Esophagus squamous epithelium (tissue), 5 donors: ENCODE measurements at regions not wholly inside any gene's neighbourhood (a gene's known extent, or its start where the extent isn't known, plus 50 kb on each side); places are given as distances from the start of the nearest gene placed in this dataset.

Source experiments
- DNase-seq: peaks from one replicate; lab custom pipeline; 2025; lab: John Stamatoyannopoulos, UW
- H3K27ac ChIP-seq, 4 donors: fragments of 200-600 bp; sonication (generic); one replicate each; pipeline ENCODE4 v1.5.1; 2016 to 2019; ENCODE audit warnings: mild to moderate bottlenecking in 1 of 4
- H3K27me3 ChIP-seq, 4 donors: fragments of 200-600 bp; sonication (generic); 1 replicate in 3 of 4; 2 replicates in 1 of 4; pipeline versions ENCODE4 v1.5.1 to v1.6.0; 2017 to 2021; ENCODE audit warnings: antibody characterized with exemption in 1 of 4
- H3K36me3 ChIP-seq, 3 donors: fragments of 200-600 bp; sonication (generic); one replicate each; pipeline ENCODE4 v1.5.1; 2016 to 2019
- H3K4me1 ChIP-seq, 3 donors: fragments of 200-600 bp; sonication (generic); one replicate each; pipeline ENCODE4 v1.5.1; 2017 to 2019
- H3K4me3 ChIP-seq, 4 donors: fragments of 200-600 bp; sonication (generic); 1 replicate in 3 of 4; 2 replicates in 1 of 4; pipeline ENCODE4 v1.5.1; 2016 to 2019; ENCODE audit warnings: mild to moderate bottlenecking in 2 of 4, moderate library complexity in 1 of 4
- H3K9me3 ChIP-seq, 3 donors: fragments of 200-600 bp; sonication (generic); one replicate each; pipeline ENCODE4 v1.5.1; 2016 to 2019
- CTCF ChIP-seq, 6 experiments: fragments of 450-650 bp in 4 of 6; fragments of 200-600 bp in 2 of 6; sonication (generic) in 2 of 6; IDR thresholded peaks; one replicate each; pipeline ENCODE4 v1.5.1; 2016 to 2019; ENCODE audit warnings: antibody characterized with exemption in 6 of 6, mild to moderate bottlenecking in 4 of 6, moderate library complexity in 4 of 6
- POLR2A ChIP-seq, 4 donors: fragments of 450-650 bp; IDR thresholded peaks; one replicate each; pipeline ENCODE4 v1.6.1; 2017; ENCODE audit warnings: antibody characterized with exemption in 4 of 4, mild to moderate bottlenecking in 4 of 4, moderate library complexity in 3 of 4
- WGBS, 2 donors: methylation state at CpG; one replicate each; pipeline ENCODE4 v1.1.5; 2018; 5-methylcytosine and 5-hydroxymethylcytosine counted together
- intact Hi-C: fragments of 100-400 bp; cut with DNase I; formaldehyde crosslinking; loops from one replicate; pipeline ENCODE4 v1.15.0; 2022
- donor health status: DM: yes; HTN: yes; CAD: no.

GRCh38 chr16:35639233-35640205, 2180.1 kb downstream of the TP53TG3F start:
- intact Hi-C loops, result no loop called here
- no peaks in the 10 kb centered on the region for H3K27me3 ChIP-seq
- no peaks in the 10 kb centered on the region for H3K4me1 ChIP-seq
- no peak overlapping the region for H3K4me3 ChIP-seq
- no peaks in the 10 kb centered on the region for H3K36me3 ChIP-seq
- 22 to 33% methylated on average over 3 of the region's 3 CpGs for WGBS, 2 donors
- H3K9me3 ChIP-seq, result no peaks in the 10 kb centered on the region
- TF ChIP-seq CTCF (IDR thresholded peaks at IDR 0.05), result no peak
- TF ChIP-seq POLR2A (IDR thresholded peaks at IDR 0.05), result no peak
- DNase-seq, result no peak
- no peak overlapping the region for H3K27ac ChIP-seq

- no peak for TF ChIP-seq POLR2A (IDR thresholded peaks at IDR 0.05)
- TF ChIP-seq CTCF (IDR thresholded peaks at IDR 0.05), result no peak
- intact Hi-C loops, result no loop called here
- DNase-seq, result no peak
Measured at GRCh38 chr16:35642322-35642835, 2183.0 kb downstream of the TP53TG3F start.

GRCh38 chr16:35651841-35652240, 2192.4 kb downstream of the TP53TG3F start:
- no peaks in the 10 kb centered on the region for H3K27me3 ChIP-seq
- DNase-seq, result no peak
- H3K9me3 ChIP-seq, result no peaks in the 10 kb centered on the region
- no peaks in the 10 kb centered on the region for H3K36me3 ChIP-seq
- intact Hi-C loops, result no loop called here
- H3K4me3 ChIP-seq, result no peak overlapping the region
- TF ChIP-seq POLR2A (IDR thresholded peaks at IDR 0.05), result no peak
- no peak for TF ChIP-seq CTCF (IDR thresholded peaks at IDR 0.05)
- WGBS, 2 donors, result 78 to 85% methylated on average over 1 of the region's 1 CpG
- no peak overlapping the region for H3K27ac ChIP-seq
- H3K4me1 ChIP-seq, result no peaks in the 10 kb centered on the region

More at GRCh38 chr16:35642322-35642835, 2183.0 kb downstream of the TP53TG3F start:
- Histone ChIP-seq H3K27me3 (no peaks in the 10 kb centered on the region), H3K4me3 (no peak overlapping the region), H3K27ac (no peak overlapping the region), H3K4me1 (no peaks in the 10 kb centered on the region), H3K36me3 (no peaks in the 10 kb centered on the region), H3K9me3 (no peaks in the 10 kb centered on the region)
- 63 to 80% methylated on average over 1 of the region's 4 CpGs for WGBS, 2 donors

- Histone ChIP-seq H3K27me3 (no peaks in the 10 kb centered on the region), H3K4me1 (no peaks in the 10 kb centered on the region), H3K9me3 (no peaks in the 10 kb centered on the region), H3K4me3 (no peak overlapping the region), H3K27ac (no peak overlapping the region), H3K36me3 (no peaks in the 10 kb centered on the region)
- TF ChIP-seq CTCF (IDR thresholded peaks at IDR 0.05), result no peak
- TF ChIP-seq POLR2A (IDR thresholded peaks at IDR 0.05), result no peak
- intact Hi-C loops, result no loop called here
- DNase-seq, result no peak
- 80 to 83% methylated on average over 3 of the region's 3 CpGs for WGBS, 2 donors
Measured at GRCh38 chr16:35664091-35664693, 2204.8 kb downstream of the TP53TG3F start.

GRCh38 chr16:35685085-35685484, 2225.7 kb downstream of the TP53TG3F start:
- Histone ChIP-seq H3K27me3 (no peaks in the 10 kb centered on the region), H3K27ac (no peak overlapping the region), H3K36me3 (no peaks in the 10 kb centered on the region), H3K4me3 (no peak overlapping the region), H3K4me1 (no peaks in the 10 kb centered on the region), H3K9me3 (peaks cover 0 to 28% (median 3%) of the 10 kb centered on the region in 3 donors)
- 40 to 62% methylated on average over 2 to 4 of the region's 4 CpGs for WGBS, 2 donors
- no peak for DNase-seq
- intact Hi-C loops, result no loop called here
- TF ChIP-seq POLR2A (IDR thresholded peaks at IDR 0.05) (no peak), CTCF (IDR thresholded peaks at IDR 0.05) (no peak)
